OCI-LY3 (cell line): ENCODE measurements at regions not wholly inside any gene's neighbourhood (a gene's known extent, or its start where the extent isn't known, plus 50 kb on each side); places are given as distances from the start of the nearest gene placed in this dataset.

Experiments used
- CTCF ChIP-seq: fragments of 200-600, 300-600 bp; sonication (generic); IDR thresholded peaks from 2 replicates; pipeline ENCODE4 v1.5.1; 2014; ENCODE audit warnings: antibody characterized with exemption, low read length, low read depth
- EZH2phosphoT487 ChIP-seq: fragments of 200-600 bp; shearing (Covaris generic); IDR thresholded peaks from 2 replicates; pipeline ENCODE4 v1.6.1; 2018; ENCODE audit warnings: antibody characterized with exemption, mixed run types, low read depth

GRCh38 chrX:117834076-117834475 is 282.5 kb downstream of the KLHL13 start:
- TF ChIP-seq CTCF (no peak), EZH2phosphoT487 (no peak)
